ENCODE measurements at regions not wholly inside any gene's neighbourhood (a gene's known extent, or its start where the extent isn't known, plus 50 kb on each side); places are given as distances from the start of the nearest gene placed in this dataset.

DNA sequence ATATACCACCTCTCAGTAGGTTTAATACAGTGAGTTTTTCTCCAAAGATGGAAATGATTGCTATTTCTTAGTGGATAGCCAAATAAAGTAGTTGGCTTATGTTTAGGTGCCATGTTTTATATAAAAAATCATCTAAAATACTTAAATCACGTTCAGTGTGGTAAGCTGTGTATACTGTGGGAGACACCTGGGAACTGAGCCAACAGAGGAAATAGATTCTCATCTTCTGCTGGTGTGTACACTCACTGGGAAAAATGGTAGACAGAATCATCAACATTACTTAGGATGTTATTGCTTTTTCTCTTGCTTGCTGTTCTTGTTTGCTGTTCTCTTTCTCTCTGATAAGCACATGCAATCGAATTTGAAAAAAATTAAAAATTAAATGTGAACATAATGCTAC is 112.6 kb upstream of the MB21D2 start:
- TF ChIP-seq, protein P1, sequence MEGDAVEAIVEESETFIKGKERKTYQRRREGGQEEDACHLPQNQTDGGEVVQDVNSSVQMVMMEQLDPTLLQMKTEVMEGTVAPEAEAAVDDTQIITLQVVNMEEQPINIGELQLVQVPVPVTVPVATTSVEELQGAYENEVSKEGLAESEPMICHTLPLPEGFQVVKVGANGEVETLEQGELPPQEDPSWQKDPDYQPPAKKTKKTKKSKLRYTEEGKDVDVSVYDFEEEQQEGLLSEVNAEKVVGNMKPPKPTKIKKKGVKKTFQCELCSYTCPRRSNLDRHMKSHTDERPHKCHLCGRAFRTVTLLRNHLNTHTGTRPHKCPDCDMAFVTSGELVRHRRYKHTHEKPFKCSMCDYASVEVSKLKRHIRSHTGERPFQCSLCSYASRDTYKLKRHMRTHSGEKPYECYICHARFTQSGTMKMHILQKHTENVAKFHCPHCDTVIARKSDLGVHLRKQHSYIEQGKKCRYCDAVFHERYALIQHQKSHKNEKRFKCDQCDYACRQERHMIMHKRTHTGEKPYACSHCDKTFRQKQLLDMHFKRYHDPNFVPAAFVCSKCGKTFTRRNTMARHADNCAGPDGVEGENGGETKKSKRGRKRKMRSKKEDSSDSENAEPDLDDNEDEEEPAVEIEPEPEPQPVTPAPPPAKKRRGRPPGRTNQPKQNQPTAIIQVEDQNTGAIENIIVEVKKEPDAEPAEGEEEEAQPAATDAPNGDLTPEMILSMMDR (IDR thresholded peaks at IDR 0.05): no peak
- no peak for TF ChIP-seq EZH2phosphoT487 (IDR thresholded peaks at IDR 0.05)

Data from neural progenitor cell (in vitro differentiated cells).